LoVo (cell line): ENCODE measurements at regions not wholly inside any gene's neighbourhood (a gene's known extent, or its start where the extent isn't known, plus 50 kb on each side); places are given as distances from the start of the nearest gene placed in this dataset.

Experiments
- DNase-seq: peaks from one replicate; pipeline ENCODE4 v3.0.0-alpha.2; 2016; ENCODE audit warnings: low spot score

DNA sequence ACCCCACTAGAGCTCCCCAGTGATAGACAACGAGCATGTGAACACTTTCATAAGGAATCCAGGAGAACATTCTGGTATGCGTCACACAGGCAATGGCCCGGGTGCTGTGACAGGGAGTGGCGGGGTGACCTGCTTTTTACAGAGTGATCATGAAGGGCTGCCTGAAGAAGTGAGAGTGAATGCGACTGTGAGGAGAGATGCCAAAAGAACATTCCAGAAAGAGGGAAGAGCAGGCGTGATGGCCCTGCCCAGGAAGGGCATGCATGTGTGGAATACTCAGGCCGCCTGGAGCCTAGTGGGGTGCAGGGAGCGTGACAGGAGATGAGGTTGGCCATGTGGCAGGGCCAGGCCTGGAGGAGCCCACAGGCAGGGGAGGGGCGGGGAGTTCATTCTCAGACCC is 53.8 kb downstream of the FZD10 start:
- no peak for DNase-seq

GRCh38 chr12:130218682-130219081 is 56.4 kb downstream of the FZD10 start:
- DNase-seq = no peak

- DNase-seq = no peak
Observed at GRCh38 chr12:130219929-130220705, 57.9 kb downstream of the FZD10 start.

DNA sequence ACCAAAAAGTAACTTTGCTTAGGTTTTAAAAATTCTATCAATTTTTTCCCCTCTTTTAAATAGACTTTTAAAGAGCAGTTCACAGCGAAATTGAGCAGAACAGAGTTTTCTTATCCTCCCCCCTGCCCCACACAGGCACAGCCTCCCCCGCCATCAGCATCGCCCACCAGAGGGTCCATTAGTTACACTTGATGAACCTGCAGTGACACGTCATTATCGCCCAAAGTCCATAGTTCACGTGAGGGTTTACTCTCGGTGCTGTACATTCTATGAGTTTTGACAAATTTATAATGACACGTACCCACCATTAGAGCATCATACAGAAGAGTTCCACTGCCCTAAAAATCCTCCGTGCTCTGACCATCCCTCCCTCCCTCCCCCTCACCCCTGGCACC is 58.4 kb downstream of the FZD10 start:
- no peak for DNase-seq

DNA sequence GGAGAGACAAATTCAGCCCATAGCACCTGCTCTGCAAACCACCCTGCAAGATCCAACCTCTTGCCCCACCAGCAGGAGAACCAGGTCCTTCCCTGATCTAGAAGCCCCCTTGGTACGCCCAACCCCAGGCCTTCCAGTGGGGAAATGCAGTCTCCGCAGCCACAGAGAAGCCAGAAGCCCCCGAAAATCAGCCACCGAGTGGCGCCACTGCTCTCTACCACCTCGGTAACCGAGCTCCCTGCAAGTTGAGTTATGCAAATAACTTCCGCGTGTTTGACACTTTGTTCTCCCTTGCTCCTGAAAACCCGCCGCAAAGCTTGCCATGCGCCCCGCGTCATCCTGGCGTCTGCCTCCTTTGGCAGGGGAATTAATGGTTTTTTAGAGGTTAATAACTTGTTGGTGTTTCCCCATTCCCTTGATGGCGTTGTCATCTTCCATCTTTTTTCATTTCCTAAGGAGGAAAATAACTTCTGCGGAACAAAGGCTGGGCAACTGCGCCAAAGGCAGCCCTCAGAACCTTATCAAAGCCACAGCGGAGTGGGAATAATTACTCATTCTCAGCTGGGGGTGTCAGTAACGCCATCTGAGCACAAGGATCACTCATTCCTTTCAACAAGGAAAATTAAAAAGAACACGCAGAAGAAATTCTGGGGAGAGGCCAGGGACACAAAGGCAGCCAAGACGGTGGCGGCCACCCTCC is 60.4 kb downstream of the FZD10 start:
- DNase-seq = no peak

DNA sequence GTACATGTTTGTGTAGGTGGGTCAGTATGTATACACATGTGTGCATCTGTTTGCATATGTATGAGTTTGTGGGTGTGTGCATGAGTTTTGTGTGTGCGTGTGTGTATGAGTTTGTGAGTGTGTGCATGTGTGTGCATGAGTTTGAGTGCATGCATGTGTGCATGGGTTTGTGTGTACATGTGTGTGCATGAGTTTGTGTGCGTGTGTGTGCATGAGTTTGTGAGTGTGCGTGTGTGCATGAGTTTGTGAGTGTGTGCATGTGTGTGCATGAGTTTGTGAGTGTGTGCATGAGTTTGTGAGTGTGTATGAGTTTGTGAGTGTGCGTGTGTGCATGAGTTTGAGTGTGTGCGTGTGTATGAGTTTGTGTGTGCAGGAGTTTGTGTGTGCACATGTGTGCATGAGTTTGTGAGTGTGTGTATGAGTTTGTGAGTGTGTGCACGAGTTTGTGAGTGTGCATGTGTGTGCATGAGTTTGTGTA is 61.5 kb downstream of the FZD10 start:
- no peak for DNase-seq

DNA sequence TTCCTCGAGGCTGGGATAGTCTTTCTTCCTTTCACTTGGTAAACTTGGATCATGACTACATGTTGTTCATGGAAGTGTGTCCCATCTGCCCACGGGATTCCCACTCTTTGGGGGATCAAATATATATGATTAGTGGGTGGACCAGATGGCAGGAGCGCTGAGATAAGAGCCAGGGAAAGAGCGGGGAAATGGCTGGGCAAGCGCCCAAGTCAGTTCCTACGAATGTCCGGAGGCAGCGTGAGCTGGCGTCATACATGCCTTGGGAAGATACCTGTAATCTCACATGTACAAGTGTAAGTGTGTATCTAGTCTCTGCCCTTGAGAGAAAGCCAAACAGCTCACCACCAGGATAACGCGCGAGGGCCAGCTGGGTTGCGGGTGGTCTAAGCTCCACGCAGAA is 62.3 kb downstream of the FZD10 start:
- no peak for DNase-seq

DNA sequence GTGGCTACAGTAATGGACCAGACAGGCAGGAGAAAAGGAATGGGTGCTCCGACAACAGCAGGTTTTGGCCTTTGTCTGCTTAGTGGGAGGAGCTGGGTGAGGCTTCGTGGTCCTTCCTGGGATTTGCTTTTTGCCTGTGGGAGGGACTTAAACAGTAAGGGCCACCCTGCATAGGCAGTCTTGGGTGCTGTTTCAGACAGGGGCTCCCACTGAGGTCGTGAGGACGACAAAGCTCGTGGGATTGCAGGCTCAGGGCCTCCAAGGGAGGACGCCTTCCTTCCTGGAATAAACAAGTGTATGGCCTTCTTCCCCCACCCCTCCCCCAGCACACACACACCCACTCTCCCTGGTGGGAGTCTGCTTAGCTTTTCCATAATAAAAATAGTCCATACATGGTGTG is 63.1 kb downstream of the FZD10 start:
- DNase-seq = no peak

DNA sequence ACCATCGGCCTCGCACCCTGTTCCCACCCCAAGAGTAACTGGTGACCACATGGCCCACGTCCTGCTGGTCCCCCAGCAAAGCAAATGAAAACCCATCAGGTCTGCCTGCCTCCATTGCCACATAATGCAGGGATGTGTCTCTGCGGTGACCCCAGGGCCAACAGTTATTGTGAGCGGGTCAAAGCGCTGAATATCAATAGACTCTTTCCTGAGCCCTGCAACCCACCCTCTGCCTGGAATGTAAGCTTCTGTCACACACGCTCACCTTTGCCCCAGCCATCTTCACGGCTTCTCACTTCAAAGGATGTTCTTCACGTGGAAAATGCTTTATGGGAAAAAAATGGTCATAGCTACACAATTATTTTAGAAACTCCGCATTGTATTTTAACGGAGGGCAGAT is 63.9 kb downstream of the FZD10 start:
- DNase-seq = no peak

- no peak for DNase-seq
Observed at GRCh38 chr12:130226771-130227170, 64.5 kb downstream of the FZD10 start.

DNA sequence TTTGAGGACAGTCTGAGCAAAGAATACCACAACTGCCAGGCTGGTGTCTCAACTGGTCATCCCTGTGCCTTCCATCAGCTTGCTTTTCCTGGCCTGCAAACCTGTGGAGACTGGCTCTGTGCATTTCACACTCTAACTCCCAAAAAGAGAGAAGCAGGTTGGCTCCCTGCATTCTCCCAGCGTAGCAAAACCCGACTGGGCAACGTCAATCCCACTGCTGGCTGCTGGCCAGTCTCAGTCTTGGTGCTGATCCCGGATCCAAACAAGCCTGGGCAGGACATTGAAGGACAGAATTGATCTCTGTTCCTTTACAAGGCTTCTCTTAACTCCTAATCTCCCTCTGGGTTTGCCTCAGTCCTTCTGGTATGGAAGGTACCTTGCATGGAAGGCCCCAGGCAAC is 65.4 kb downstream of the FZD10 start:
- DNase-seq = no peak

DNA sequence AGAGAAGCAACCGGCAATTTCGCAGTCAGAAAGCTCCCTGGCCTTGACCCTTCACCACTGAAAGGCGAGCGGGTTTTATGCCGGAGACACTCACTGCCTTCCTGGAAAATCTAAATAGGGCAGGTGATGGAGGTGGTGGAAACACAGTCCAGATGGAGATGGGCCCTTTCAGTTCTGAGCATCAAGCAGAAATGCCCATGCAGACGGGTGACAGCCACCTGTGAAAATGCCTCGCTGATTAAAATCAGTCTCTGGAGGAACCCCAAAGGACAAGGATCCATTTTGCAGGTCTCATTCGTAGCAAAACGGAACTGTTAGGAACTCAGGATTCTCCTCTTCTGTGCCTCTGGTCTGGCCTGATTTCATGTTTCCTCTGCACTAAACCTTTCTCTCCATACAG is 74.2 kb downstream of the FZD10 start:
- DNase-seq = no peak

DNA sequence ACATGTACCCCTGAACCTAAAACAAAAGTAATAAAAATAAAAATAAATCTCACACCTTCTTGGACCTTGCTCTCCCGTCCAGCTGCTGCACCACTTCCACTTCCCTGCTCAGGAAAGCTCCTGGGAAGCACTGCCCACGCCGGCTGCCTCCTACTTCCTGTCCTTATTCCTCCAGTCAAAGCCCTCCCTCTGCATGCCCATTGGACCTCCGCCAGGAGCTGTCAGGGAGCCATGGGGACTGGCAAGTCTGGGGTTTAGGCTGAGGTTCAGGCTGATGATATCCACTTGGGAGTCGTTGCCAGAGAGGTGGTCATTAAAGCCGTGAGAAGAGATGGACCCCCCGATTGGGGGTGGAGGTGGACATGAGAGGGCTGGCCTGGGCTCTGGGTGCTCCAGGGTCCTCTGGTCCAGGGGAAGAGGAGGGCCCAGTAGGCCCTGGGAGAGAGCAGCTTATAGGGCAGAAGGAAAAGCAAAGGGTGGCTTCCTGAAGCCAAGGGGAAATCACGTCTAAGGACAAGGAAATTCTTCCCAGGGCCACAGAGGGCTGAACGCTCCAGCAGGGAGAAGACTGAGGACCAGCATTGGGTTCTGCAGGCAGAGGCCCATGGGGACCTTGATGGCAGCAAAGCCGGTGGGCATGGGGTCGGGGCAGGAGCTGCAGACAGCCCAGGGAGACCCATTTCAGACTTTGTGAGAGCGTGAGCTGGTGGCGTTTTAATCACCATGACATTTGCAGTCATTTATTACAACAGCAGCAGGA is 78.7 kb downstream of the FZD10 start:
- no peak for DNase-seq

- no peak for DNase-seq
Observed at GRCh38 chr12:130242506-130242905, 80.2 kb downstream of the FZD10 start.

DNA sequence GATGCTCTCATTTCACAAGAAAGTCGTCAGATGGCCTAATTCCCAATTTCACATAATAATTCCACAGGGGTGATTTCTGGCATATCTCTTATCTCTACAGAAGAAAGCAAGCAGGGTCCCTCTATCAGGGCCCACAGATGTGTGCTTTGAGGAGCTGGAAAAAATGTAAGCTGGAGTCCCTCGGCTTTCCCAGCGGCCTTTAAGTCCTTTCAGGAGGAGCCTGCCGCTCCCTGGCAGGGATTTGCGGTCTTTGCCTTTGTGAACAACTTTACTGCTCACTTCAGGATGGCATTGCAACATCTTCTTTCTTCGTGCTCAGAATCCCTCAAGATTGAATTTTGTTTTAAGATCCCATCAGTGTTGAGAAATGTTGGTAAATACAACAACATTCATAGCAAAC is 83.0 kb downstream of the FZD10 start:
- no peak for DNase-seq

DNA sequence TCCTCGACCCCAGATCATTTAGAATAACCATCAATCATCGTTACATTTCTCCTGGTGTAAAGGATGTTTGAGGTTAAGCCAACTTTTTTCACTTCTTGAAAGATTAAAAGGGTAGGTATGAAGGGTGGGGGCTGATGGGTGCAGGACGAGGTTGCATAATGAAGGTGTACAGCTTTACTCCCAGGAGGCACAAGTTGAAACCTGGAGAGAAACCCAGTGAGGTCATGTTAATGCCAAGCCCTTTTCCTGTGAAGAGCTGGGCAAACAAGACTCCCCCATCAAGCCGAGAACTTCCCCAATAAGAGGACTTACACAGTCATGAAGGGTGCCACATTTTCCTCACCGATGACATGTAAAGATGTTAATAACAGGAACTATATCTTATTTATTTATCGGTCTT is 84.3 kb downstream of the FZD10 start:
- DNase-seq = no peak

GRCh38 chr12:130247634-130248237 is 85.5 kb downstream of the FZD10 start:
- no peak for DNase-seq

GRCh38 chr12:130249376-130249775 is 87.1 kb downstream of the FZD10 start:
- no peak for DNase-seq

GRCh38 chr12:130251236-130251780 is 86.4 kb upstream of the PIWIL1 start:
- no peak for DNase-seq

- peak; percentile 33 for DNase-seq
Observed at GRCh38 chr12:130253866-130254265, 83.8 kb upstream of the PIWIL1 start.

DNA sequence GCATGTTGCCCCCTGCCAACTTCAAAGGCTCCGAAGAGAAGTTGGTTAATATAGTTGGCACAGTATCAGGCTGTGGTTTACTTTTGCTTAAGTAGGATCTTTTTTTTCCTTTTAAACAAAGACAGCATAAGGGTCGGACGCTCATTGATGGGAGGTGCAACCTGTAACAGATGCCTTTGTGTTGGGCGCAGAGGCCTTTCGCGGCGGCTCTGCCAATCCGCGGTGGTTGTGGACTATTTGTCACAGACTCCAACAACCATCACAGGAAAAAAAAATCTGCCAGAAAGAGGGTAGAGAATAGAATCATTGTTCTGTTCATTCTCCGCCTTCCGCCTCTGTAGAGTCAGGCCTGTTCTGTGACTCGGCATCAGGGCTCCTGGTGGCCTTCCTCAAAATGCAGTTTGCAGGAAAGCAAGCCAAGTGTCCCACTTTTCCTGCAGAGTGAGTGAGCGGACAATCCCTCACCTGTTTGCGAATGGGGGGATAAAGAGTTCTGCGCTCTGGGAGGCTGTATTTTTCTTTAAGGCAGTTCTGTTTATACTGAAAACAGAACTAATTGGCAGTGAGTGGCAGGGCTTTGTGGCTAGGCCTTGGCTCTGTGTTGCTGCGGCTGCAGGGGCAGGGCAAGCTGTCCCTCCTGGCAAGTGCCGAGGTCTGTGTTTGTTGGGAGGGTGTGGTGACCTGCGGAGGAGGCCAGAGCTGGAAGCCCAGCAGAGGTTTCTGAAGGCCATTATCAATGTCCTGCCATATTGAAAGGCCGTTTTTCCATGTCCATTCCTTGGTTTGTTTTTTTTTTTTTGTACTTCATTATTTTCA is 83.0 kb upstream of the PIWIL1 start:
- peak; percentile 47 for DNase-seq
